Panc1 (cell line): ENCODE measurements at regions not wholly inside any gene's neighbourhood (a gene's known extent, or its start where the extent isn't known, plus 50 kb on each side); places are given as distances from the start of the nearest gene placed in this dataset.

Experiments used
- ATAC-seq: fragments of 200-7000 bp; cut with Tn5 transposase; 2 replicates; pipeline ENCODE4 v1.9.1; 2020; ENCODE audit warnings: mild to moderate bottlenecking, moderate library complexity
- BruUV-seq: library from RNA; stranded (reverse); fragments of 400-500 nt; replicated peaks from 2 replicates; lab custom pipeline; 2021; lab: Mats Ljungman, UMichigan
- CTCF ChIA-PET: fragments of 300-600 bp; sonication (Branson Sonifier 250); formaldehyde crosslinking; loops from one replicate; lab custom pipeline; 2022; ENCODE audit warnings: antibody characterized with exemption; lab: Charles Lee
- POLR2A ChIA-PET: fragments of 300-600 bp; sonication (Branson Sonifier 250); formaldehyde crosslinking; loops from one replicate; lab custom pipeline; 2022; ENCODE audit warnings: antibody characterized with exemption; lab: Charles Lee
- DNase-seq: peaks from one replicate; pipeline ENCODE4 v3.0.0-alpha.2; 2010; ENCODE audit warnings: low read depth, low spot score
- H3K27ac ChIP-seq: 2 replicates; pipeline ENCODE4 v1.5.1; 2011; ENCODE audit warnings: mild to moderate bottlenecking, low read length, inconsistent platforms
- H3K27me3 ChIP-seq: fragments of 200-500 bp; sonication (Bioruptor generic); 2 replicates; pipeline ENCODE4 v1.6.0; 2014; ENCODE audit warnings: low read length, inconsistent platforms; ENCODE audit not compliant: control insufficient read depth, insufficient read depth
- H3K36me3 ChIP-seq: fragments of 200-500 bp; sonication (Bioruptor generic); 2 replicates; pipeline ENCODE4 v1.5.1; 2014; ENCODE audit warnings: inconsistent platforms, mild to moderate bottlenecking, low read length, moderate library complexity; ENCODE audit not compliant: control insufficient read depth, insufficient read depth
- H3K4me1 ChIP-seq: 2 replicates; pipeline ENCODE4 v1.5.1; 2011; ENCODE audit warnings: inconsistent platforms, mild to moderate bottlenecking, low read length, moderate library complexity; ENCODE audit not compliant: control insufficient read depth, insufficient read depth
- H3K4me3 ChIP-seq, 2 experiments: 2 replicates each; pipeline ENCODE4 v1.5.1; 2011 to 2012; ENCODE audit warnings: low read depth in 2 of 2, low read length in 2 of 2, mild to moderate bottlenecking in 2 of 2, inconsistent platforms in 1 of 2, moderate library complexity in 1 of 2
- H3K9me3 ChIP-seq: fragments of 200-500 bp; sonication (Bioruptor generic); 2 replicates; pipeline ENCODE4 v1.5.1; 2014; ENCODE audit warnings: low read depth, mild to moderate bottlenecking, inconsistent platforms, low read length, moderate library complexity; ENCODE audit not compliant: control insufficient read depth, insufficient read depth
- CTCF ChIP-seq: fragments of 450-650 bp; IDR thresholded peaks from 2 replicates; pipeline ENCODE4 v1.5.1; 2017; ENCODE audit warnings: mild to moderate bottlenecking
- POLR2AphosphoS5 ChIP-seq: IDR thresholded peaks from 2 replicates; pipeline ENCODE4 v1.6.1; 2012; ENCODE audit warnings: mild to moderate bottlenecking, low read depth, low read length, moderate library complexity
- REST ChIP-seq, 2 experiments: IDR thresholded peaks; 2 replicates each; pipeline ENCODE4 v1.6.1; 2011 to 2012; ENCODE audit warnings: low read depth in 2 of 2, control low read depth in 1 of 2, low read length in 1 of 2, mild to moderate bottlenecking in 1 of 2, moderate library complexity in 1 of 2; ENCODE audit not compliant: insufficient read depth in 1 of 2
- SIN3A ChIP-seq: IDR thresholded peaks from 2 replicates; pipeline ENCODE4 v1.6.1; 2012; ENCODE audit warnings: low read depth, mild to moderate bottlenecking, low read length, moderate library complexity, borderline replicate concordance; ENCODE audit not compliant: insufficient read depth
- TCF7L2 ChIP-seq: IDR thresholded peaks from 2 replicates; pipeline ENCODE4 v1.6.1; 2011; ENCODE audit warnings: mild to moderate bottlenecking, low read depth, low read length, inconsistent platforms
- in situ Hi-C: cut with HindIII; loops from 2 replicates; pipeline ENCODE4 v1.10.0; 2016; ENCODE audit warnings: low sequenced_read_pairs, low pct_unique_long_range_greater_than_20kb
- intact Hi-C: fragments of 100-400 bp; cut with micrococcal nuclease; formaldehyde crosslinking; loops from one replicate; pipeline ENCODE4 v1.10.0; 2022; ENCODE audit not compliant: unreplicated experiment

DNA sequence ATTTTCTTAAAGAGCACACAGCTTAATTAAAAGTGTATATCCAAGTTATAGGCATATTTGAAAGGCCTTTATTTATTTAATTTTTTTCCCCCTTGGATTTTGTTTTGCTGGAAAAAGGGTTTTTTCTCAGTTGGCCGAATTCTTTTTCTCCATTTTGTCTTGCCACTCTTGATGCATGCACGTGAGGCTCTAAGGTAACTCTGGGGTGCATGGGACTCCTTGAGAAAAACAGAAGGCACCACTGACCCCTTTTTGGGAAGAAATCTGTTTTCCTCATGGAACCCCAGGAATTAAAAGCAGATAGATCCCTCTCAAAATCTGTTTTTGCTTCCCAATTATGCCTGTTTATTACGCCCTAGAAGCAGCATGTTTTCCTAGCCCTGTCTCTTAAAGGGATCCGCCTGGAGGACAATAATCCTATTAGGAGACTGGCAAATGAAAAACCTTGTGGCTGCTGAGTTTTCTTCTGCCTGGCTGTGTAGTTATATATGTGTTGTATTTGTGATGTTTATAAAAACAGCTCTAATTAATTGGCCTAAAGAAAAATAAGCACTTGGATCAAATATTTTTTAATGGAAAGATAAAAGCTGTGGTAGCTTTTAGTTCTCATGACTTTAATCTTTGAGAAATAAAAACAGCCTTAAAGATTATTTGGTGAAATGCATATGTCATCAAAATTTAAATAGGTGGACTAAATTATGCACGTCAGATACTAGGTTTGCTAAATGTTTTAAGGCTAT lies 435.1 kb upstream of the CDH9 start:
- CTCF ChIA-PET = no interaction called here
- no peak overlapping the region for H3K4me3 ChIP-seq
- BruUV-seq = no TSS peak
- H3K4me1 ChIP-seq = no peaks in the 10 kb centered on the region
- no peak for DNase-seq
- H3K27ac ChIP-seq = no peak overlapping the region
- H3K9me3 ChIP-seq = peaks cover 7% of the 10 kb centered on the region; the same call in 1 of the 2 replicates
- ATAC-seq = no peak
- TF ChIP-seq REST (IDR thresholded peaks at IDR 0.05; ENCODE audit: insufficient read depth in 1 of 2, low read depth in 2 of 2, low read length in 1 of 2) = no peak
- no peak for TF ChIP-seq TCF7L2
- no peak for TF ChIP-seq SIN3A
- TF ChIP-seq CTCF = no peak
- TF ChIP-seq POLR2AphosphoS5 = no peak
- intact Hi-C loops (no loop called here), in situ Hi-C loops (no loop called here)
- POLR2A ChIA-PET = no interaction called here
- H3K36me3 ChIP-seq = no peaks in the 10 kb centered on the region
- no peaks in the 10 kb centered on the region for H3K27me3 ChIP-seq

- Histone ChIP-seq H3K27ac (no peak overlapping the region), H3K4me1 (no peaks in the 10 kb centered on the region), H3K36me3 (no peaks in the 10 kb centered on the region), H3K9me3 (peaks cover 7% of the 10 kb centered on the region; the same call in 1 of the 2 replicates), H3K4me3 (no peak overlapping the region), H3K27me3 (no peaks in the 10 kb centered on the region)
- ChIA-PET POLR2A (no interaction called here), CTCF (no interaction called here)
- BruUV-seq = no TSS peak
- intact Hi-C loops = no loop called here
- DNase-seq (no peak), ATAC-seq (no peak)
- in situ Hi-C loops = no loop called here
- TF ChIP-seq POLR2AphosphoS5 (no peak), TCF7L2 (no peak), CTCF (no peak), REST (IDR thresholded peaks at IDR 0.05; ENCODE audit: insufficient read depth in 1 of 2, low read depth in 2 of 2, low read length in 1 of 2) (no peak), SIN3A (no peak)
These were observed 434.5 kb upstream of the CDH9 start for GRCh38 chr5:27472871-27473270.
